H1 (cell line): ENCODE measurements at regions not wholly inside any gene's neighbourhood (a gene's known extent, or its start where the extent isn't known, plus 50 kb on each side); places are given as distances from the start of the nearest gene placed in this dataset.

Source experiments
- CTCF ChIA-PET: fragments of 300-600 bp; sonication (Branson Sonifier 250); formaldehyde crosslinking; loops from one replicate; lab custom pipeline; 2021; ENCODE audit not compliant: partially characterized antibody; lab: Charles Lee
- POLR2A ChIA-PET: fragments of 300-600 bp; sonication (Branson Sonifier 250); formaldehyde crosslinking; loops from one replicate; lab custom pipeline; 2021; ENCODE audit warnings: inconsistent platforms; ENCODE audit not compliant: partially characterized antibody; lab: Charles Lee
- DNase-seq, 2 experiments: peaks; one replicate each; pipeline versions ENCODE4 v3.0.0 to v3.0.0-alpha.2; 2010 to 2022; ENCODE audit warnings: low spot score in 2 of 2, low read depth in 1 of 2, mixed read lengths in 1 of 2
- FAIRE-seq: peaks from 2 replicates; lab custom pipeline; 2011; peaks lifted over from hg19 to GRCh38; lab: Jason Lieb, UNC
- H2AFZ ChIP-seq: 2 replicates; pipeline ENCODE4 v1.8.1; 2012; ENCODE audit warnings: low read length, inconsistent platforms
- H2AK5ac ChIP-seq: 2 replicates; pipeline ENCODE4 v1.6.1; 2013; ENCODE audit warnings: low read depth, low read length
- H2BK120ac ChIP-seq: replicated peaks from 2 replicates; pipeline ENCODE3; 2013; ENCODE audit warnings: low read depth, low read length, inconsistent platforms
- H2BK12ac ChIP-seq: 2 replicates; pipeline ENCODE4 v1.6.1; 2013; ENCODE audit warnings: low read depth, low read length
- H2BK15ac ChIP-seq: 2 replicates; pipeline ENCODE4 v1.6.1; 2013; ENCODE audit warnings: low read length
- H2BK20ac ChIP-seq: 2 replicates; pipeline ENCODE4 v1.6.1; 2013; ENCODE audit warnings: low read length
- H2BK5ac ChIP-seq: 2 replicates; pipeline ENCODE4 v1.6.1; 2013; ENCODE audit warnings: low read depth, low read length
- H3K14ac ChIP-seq: 2 replicates; pipeline ENCODE4 v1.6.1; 2013; ENCODE audit warnings: inconsistent platforms; ENCODE audit not compliant: insufficient read length
- H3K18ac ChIP-seq: 2 replicates; pipeline ENCODE4 v1.6.1; 2013; ENCODE audit warnings: low read length; ENCODE audit errors: extremely low read depth
- H3K23ac ChIP-seq: 2 replicates; pipeline ENCODE4 v1.6.1; 2013; ENCODE audit warnings: inconsistent platforms; ENCODE audit not compliant: insufficient read length
- H3K23me2 ChIP-seq: 2 replicates; pipeline ENCODE4 v1.6.1; 2013; ENCODE audit warnings: low read depth, low read length
- H3K27ac ChIP-seq: 2 replicates; pipeline ENCODE4 v1.6.1; 2011; ENCODE audit warnings: low read depth, low read length, inconsistent platforms
- H3K27me3 ChIP-seq, 4 experiments: replicated peaks in 1 of 4; 1 replicate in 1 of 4; 2 replicates in 3 of 4; pipeline versions ENCODE4 v1.6.1 to v1.8.1; 2011 to 2013; ENCODE audit warnings: low read length in 3 of 4, mild to moderate bottlenecking in 3 of 4, inconsistent platforms in 2 of 4, mixed read lengths in 2 of 4, moderate library complexity in 1 of 4; ENCODE audit not compliant: control insufficient read depth in 3 of 4, insufficient read depth in 3 of 4; ENCODE audit errors: extremely low read depth in 1 of 4
- H3K36me3 ChIP-seq, 4 experiments: 2 replicates each; pipeline versions ENCODE4 v1.6.1 to v1.8.1; 2011 to 2013; ENCODE audit warnings: mild to moderate bottlenecking in 4 of 4, low read length in 3 of 4, moderate library complexity in 2 of 4, control low read depth in 1 of 4, inconsistent platforms in 1 of 4; ENCODE audit not compliant: insufficient read depth in 4 of 4, control insufficient read depth in 2 of 4
- H3K4ac ChIP-seq: replicated peaks from 2 replicates; pipeline ENCODE3; 2013; ENCODE audit warnings: low read length, low read depth, mixed read lengths, inconsistent platforms; ENCODE audit not compliant: insufficient read length
- H3K4me1 ChIP-seq, 4 experiments: replicated peaks in 1 of 4; 1 replicate in 1 of 4; 2 replicates in 3 of 4; pipeline versions ENCODE4 v1.6.1 to v1.8.1; 2011 to 2013; ENCODE audit warnings: low read length in 3 of 4, inconsistent platforms in 2 of 4, mixed read lengths in 1 of 4; ENCODE audit not compliant: insufficient read depth in 4 of 4, control insufficient read depth in 3 of 4
- H3K4me2 ChIP-seq, 2 experiments: 2 replicates each; pipeline versions ENCODE4 v1.6.1 to v1.8.1; 2011 to 2013; ENCODE audit warnings: low read depth in 2 of 2, low read length in 2 of 2, control low read depth in 1 of 2, inconsistent platforms in 1 of 2, mild to moderate bottlenecking in 1 of 2; ENCODE audit not compliant: insufficient read depth in 1 of 2
- H3K4me3 ChIP-seq, 4 experiments: fragments of 200-600, 300-600 bp in 1 of 4; sonication (generic), shearing (Covaris generic), sonication (Bioruptor Twin) in 1 of 4; 2 replicates each; pipeline versions ENCODE4 v1.5.1 to v1.8.1; 2011 to 2016; ENCODE audit warnings: low read length in 4 of 4, low read depth in 3 of 4, control low read depth in 2 of 4, inconsistent platforms in 2 of 4, mild to moderate bottlenecking in 2 of 4, mixed read lengths in 1 of 4, moderate library complexity in 1 of 4; ENCODE audit not compliant: insufficient read depth in 2 of 4; ENCODE audit errors: extremely low read depth in 1 of 4
- H3K56ac ChIP-seq: replicated peaks from 2 replicates; pipeline ENCODE3; 2013; ENCODE audit warnings: low read depth, mild to moderate bottlenecking, mixed read lengths, low read length, inconsistent platforms; ENCODE audit not compliant: insufficient read length
- H3K79me1 ChIP-seq: 2 replicates; pipeline ENCODE4 v1.6.1; 2013; ENCODE audit warnings: low read depth, low read length, control low read depth
- H3K79me2 ChIP-seq, 2 experiments: 2 replicates each; pipeline versions ENCODE4 v1.6.1 to v1.8.1; 2012 to 2013; ENCODE audit warnings: low read length in 2 of 2, mild to moderate bottlenecking in 2 of 2, inconsistent platforms in 1 of 2; ENCODE audit not compliant: insufficient read depth in 2 of 2, control insufficient read depth in 1 of 2
- H3K9ac ChIP-seq, 4 experiments: replicated peaks in 1 of 4; 1 replicate in 1 of 4; 2 replicates in 3 of 4; pipeline versions ENCODE4 v1.6.1 to v1.8.1; 2011 to 2013; ENCODE audit warnings: low read depth in 3 of 4, low read length in 3 of 4, control low read depth in 2 of 4, mild to moderate bottlenecking in 2 of 4, moderate library complexity in 2 of 4, inconsistent platforms in 1 of 4; ENCODE audit errors: extremely low read depth in 1 of 4
- H3K9me3 ChIP-seq, 2 experiments: 2 replicates each; pipeline versions ENCODE4 v1.6.1 to v1.8.1; 2012 to 2013; ENCODE audit warnings: mild to moderate bottlenecking in 2 of 2, moderate library complexity in 2 of 2, control low read depth in 1 of 2, inconsistent platforms in 1 of 2, low read depth in 1 of 2, low read length in 1 of 2, mixed read lengths in 1 of 2; ENCODE audit not compliant: insufficient read depth in 2 of 2
- H4K20me1 ChIP-seq, 2 experiments: replicated peaks in 1 of 2; 2 replicates each; pipeline versions ENCODE3 to v1.8.1; 2011 to 2013; ENCODE audit warnings: inconsistent platforms in 2 of 2, low read length in 2 of 2, mild to moderate bottlenecking in 1 of 2; ENCODE audit not compliant: insufficient read depth in 2 of 2, control insufficient read depth in 1 of 2
- H4K5ac ChIP-seq: 2 replicates; pipeline ENCODE4 v1.6.1; 2013; ENCODE audit warnings: low read length, low read depth, mixed read lengths, inconsistent platforms; ENCODE audit not compliant: insufficient read length
- H4K8ac ChIP-seq: 2 replicates; pipeline ENCODE4 v1.8.0; 2013; ENCODE audit warnings: mild to moderate bottlenecking, moderate library complexity, low read length, inconsistent platforms; ENCODE audit not compliant: insufficient read depth; ENCODE audit errors: extremely low read depth
- H4K91ac ChIP-seq: replicated peaks from 2 replicates; pipeline ENCODE3; 2013; ENCODE audit warnings: low read length, mixed read lengths, inconsistent platforms; ENCODE audit not compliant: insufficient read length
- ATF3 ChIP-seq: IDR thresholded peaks from 2 replicates; pipeline ENCODE4 v1.6.1; 2011; ENCODE audit warnings: low read depth, mild to moderate bottlenecking, low read length; ENCODE audit not compliant: insufficient read depth
- JUN ChIP-seq: IDR thresholded peaks from 2 replicates; pipeline ENCODE4 v1.6.1; 2011; ENCODE audit warnings: low read depth, mild to moderate bottlenecking, improper control_type of control experiment, low read length
- SUZ12 ChIP-seq: fragments of 200-600 bp; sonication (generic); IDR thresholded peaks from 2 replicates; pipeline ENCODE4 v1.6.1; 2012; ENCODE audit warnings: mild to moderate bottlenecking, inconsistent platforms, low read length, moderate library complexity, mixed read lengths
- WGBS, 2 experiments: shearing (Covaris generic) in 1 of 2; methylation state at CpG; one replicate each; pipeline versions ENCODE4 v1.1.6 to v1.1.7; 2013 to 2015; ENCODE audit warnings: low lambda C conversion rate in 2 of 2, mixed read lengths in 2 of 2, inconsistent platforms in 1 of 2, low coverage in 1 of 2, missing lambda C conversion rate in 1 of 2; ENCODE audit not compliant: insufficient replicate concordance in 2 of 2, insufficient coverage in 1 of 2, insufficient read length in 1 of 2; ENCODE audit errors: extremely low coverage in 1 of 2, missing lambda C conversion rate in 1 of 2; 5-methylcytosine and 5-hydroxymethylcytosine counted together

- H3K27ac ChIP-seq: no peak overlapping the region
- H3K18ac ChIP-seq: no peak overlapping the region
- no peaks in the 10 kb centered on the region for H3K23me2 ChIP-seq
- H3K4me2 ChIP-seq: no peak overlapping the region
- H3K56ac ChIP-seq: no peak overlapping the region
- CTCF ChIA-PET: no interaction called here
- no peak overlapping the region for H2BK15ac ChIP-seq
- H4K8ac ChIP-seq: no peak overlapping the region
- no peak overlapping the region for H2BK20ac ChIP-seq
- H4K91ac ChIP-seq: no peak overlapping the region
- no peaks in the 10 kb centered on the region for H3K79me1 ChIP-seq
- no peaks in the 10 kb centered on the region for H3K79me2 ChIP-seq
- no peaks in the 10 kb centered on the region for H4K20me1 ChIP-seq
- no peak overlapping the region for H3K4me3 ChIP-seq
- no peak overlapping the region for H3K9ac ChIP-seq
- TF ChIP-seq SUZ12 (no peak), JUN (no peak), ATF3 (no peak)
- TF ChIP-seq, all 59 proteins: peak for 0
- Histone ChIP-seq H2BK5ac (no peak overlapping the region), H4K5ac (no peak overlapping the region), H2BK120ac (no peak overlapping the region), H3K9me3 (peaks cover 3 to 6% of the 10 kb centered on the region in 2 experiments; a peak in 3 of 4 replicates), H3K23ac (no peak overlapping the region), H2AK5ac (no peak overlapping the region), H2AFZ (no peak overlapping the region), H3K4me1 (no peaks in the 10 kb centered on the region), H3K27me3 (no peaks in the 10 kb centered on the region), H3K14ac (no peak overlapping the region), H3K36me3 (no peaks in the 10 kb centered on the region), H3K4ac (no peak overlapping the region), H2BK12ac (no peak overlapping the region)
- DNase-seq: no peak
- WGBS, 2 experiments: 75% methylated on average over 1 of the region's 1 CpG; no CpG with 5 or more reads in 1 of the 2 experiments
- no peak for FAIRE-seq
- POLR2A ChIA-PET: no interaction called here
Measured at GRCh38 chr1:82455342-82455741, 654.6 kb downstream of the ADGRL2 start.
